AG20443 (cell line): ENCODE measurements at regions not wholly inside any gene's neighbourhood (a gene's known extent, or its start where the extent isn't known, plus 50 kb on each side); places are given as distances from the start of the nearest gene placed in this dataset.
A peak's percentile ranks its signal among the peaks of the same experiment; 100 is the strongest.
"Not testable (repeated sequence)": the region's sequence is repeated elsewhere in the genome, so short reads cannot be mapped to it uniquely, and the experiment has no call there.

Source experiments
- DNase-seq: peaks from one replicate; pipeline ENCODE4 v3.0.0; 2012; ENCODE audit warnings: low spot score, mixed read lengths

GRCh38 chr18:63071701-63072141, 247.8 kb downstream of the BCL2 start:
- DNase-seq: no peak

GRCh38 chr18:63070767-63071502, 248.6 kb downstream of the BCL2 start:
- DNase-seq: no peak

- no peak for DNase-seq
Measured at GRCh38 chr18:63069496-63069895, 250.1 kb downstream of the BCL2 start.

- DNase-seq: no peak
Measured at GRCh38 chr18:63067939-63068338, 251.6 kb downstream of the BCL2 start.

GRCh38 chr18:63065172-63065571, 254.4 kb downstream of the BCL2 start:
- no peak for DNase-seq

GRCh38 chr18:63063171-63063570, 256.4 kb downstream of the BCL2 start:
- peak; percentile 77 for DNase-seq

GRCh38 chr18:63062246-63062645, 257.3 kb downstream of the BCL2 start:
- peak; percentile 50 for DNase-seq

- no peak for DNase-seq
Measured at GRCh38 chr18:63061303-63061702, 258.3 kb downstream of the BCL2 start.

- DNase-seq: no peak
Measured at GRCh38 chr18:63058521-63058920, 261.0 kb downstream of the BCL2 start.

- no peak for DNase-seq
Measured at GRCh38 chr18:63057707-63058106, 261.9 kb downstream of the BCL2 start.

- no peak for DNase-seq
Measured at GRCh38 chr18:63054901-63055584, 264.5 kb downstream of the BCL2 start.

- no peak for DNase-seq
Measured at GRCh38 chr18:63051928-63052327, 267.6 kb downstream of the BCL2 start.

GRCh38 chr18:63050667-63051395, 268.7 kb downstream of the BCL2 start:
- not testable (repeated sequence) for DNase-seq

GRCh38 chr18:63046375-63046774, 273.2 kb downstream of the BCL2 start:
- no peak for DNase-seq

GRCh38 chr18:63043516-63043915, 276.1 kb downstream of the BCL2 start:
- DNase-seq: no peak

GRCh38 chr18:63042351-63042750, 277.2 kb downstream of the BCL2 start:
- no peak for DNase-seq

- DNase-seq: no peak
Measured at GRCh38 chr18:63040788-63041410, 278.7 kb downstream of the BCL2 start.

GRCh38 chr18:63037491-63037890, 282.1 kb downstream of the BCL2 start:
- no peak for DNase-seq

GRCh38 chr18:63031375-63031774, 288.2 kb downstream of the BCL2 start:
- no peak for DNase-seq
